GM12878 (cell line): ENCODE measurements at regions not wholly inside any gene's neighbourhood (a gene's known extent, or its start where the extent isn't known, plus 50 kb on each side); places are given as distances from the start of the nearest gene placed in this dataset.

ENCODE experiments used
- ATAC-seq: fragments of 200-7000 bp; cut with Tn5 transposase; 3 replicates; pipeline ENCODE4 v1.9.1; 2020; ENCODE audit warnings: mild to moderate bottlenecking, moderate library complexity
- BruUV-seq: library from RNA; stranded (reverse); fragments of 400-500 nt; replicated peaks from 2 replicates; lab custom pipeline; 2021; lab: Mats Ljungman, UMichigan
- CTCF ChIA-PET: fragments of 300-600 bp; sonication (Branson Sonifier 250); formaldehyde crosslinking; extraction: SDS; loops from one replicate; lab custom pipeline; 2021; ENCODE audit warnings: inconsistent platforms; lab: Yijun Ruan, JAX
- POLR2A ChIA-PET: fragments of 350-600 bp; formaldehyde crosslinking; extraction: SDS; loops from one replicate; lab custom pipeline; 2021; ENCODE audit warnings: inconsistent platforms; lab: Charles Lee
- RAD21 ChIA-PET: fragments of 300-600 bp; sonication (Branson Sonifier 250); formaldehyde crosslinking; loops from one replicate; lab custom pipeline; 2023; ENCODE audit warnings: antibody characterized with exemption; ENCODE audit not compliant: unreplicated experiment; lab: Charles Lee
- SMC1A ChIA-PET: fragments of 300-600 bp; sonication (Branson Sonifier 250); formaldehyde crosslinking; loops from one replicate; lab custom pipeline; 2023; ENCODE audit not compliant: unreplicated experiment, uncharacterized antibody; lab: Charles Lee
- DNase-seq: peaks from one replicate; pipeline ENCODE4 v3.0.0-alpha.2; 2011; ENCODE audit warnings: low read depth, low spot score
- FAIRE-seq: peaks from 3 replicates; lab custom pipeline; 2011; peaks lifted over from hg19 to GRCh38; lab: Jason Lieb, UNC
- H2AFZ ChIP-seq: 2 replicates; pipeline ENCODE4 v1.6.0; 2011; ENCODE audit warnings: low read depth, low read length, control low read depth; ENCODE audit not compliant: control insufficient read depth
- H3K27ac ChIP-seq: 2 replicates; pipeline ENCODE4 v1.5.1; 2011; ENCODE audit warnings: control low read depth; ENCODE audit not compliant: control insufficient read depth, insufficient read depth
- H3K27me3 ChIP-seq, 2 experiments: replicated peaks in 1 of 2; 2 replicates each; pipeline versions ENCODE4 v1.6.0 to v1.6.1; 2011; ENCODE audit warnings: low read length in 1 of 2; ENCODE audit not compliant: control insufficient read depth in 2 of 2, insufficient read depth in 2 of 2
- H3K36me3 ChIP-seq, 2 experiments: 2 replicates each; pipeline ENCODE4 v1.5.1; 2011; ENCODE audit warnings: low read length in 1 of 2; ENCODE audit not compliant: control insufficient read depth in 2 of 2, insufficient read depth in 2 of 2
- H3K4me1 ChIP-seq: 2 replicates; pipeline ENCODE4 v1.6.1; 2011; ENCODE audit warnings: mild to moderate bottlenecking, low read length, moderate library complexity, mixed read lengths; ENCODE audit not compliant: control insufficient read depth, insufficient read depth
- H3K4me2 ChIP-seq: 2 replicates; pipeline ENCODE4 v1.6.0; 2011; ENCODE audit warnings: control low read depth; ENCODE audit not compliant: control insufficient read depth, insufficient read depth
- H3K4me3 ChIP-seq: fragments of 200-600 bp; sonication (generic); 2 replicates; pipeline ENCODE4 v1.5.1; 2016
- H3K79me2 ChIP-seq: 2 replicates; pipeline ENCODE4 v1.6.0; 2011; ENCODE audit warnings: low read length; ENCODE audit not compliant: control insufficient read depth, insufficient read depth
- H3K9ac ChIP-seq: 2 replicates; pipeline ENCODE4 v1.8.0; 2011; ENCODE audit warnings: low read length, control low read depth, mixed read lengths; ENCODE audit not compliant: control insufficient read depth, insufficient read depth
- H3K9me3 ChIP-seq: replicated peaks from 3 replicates; pipeline ENCODE4 v1.5.1; 2011; ENCODE audit warnings: mild to moderate bottlenecking, low read length; ENCODE audit not compliant: control insufficient read depth, insufficient read depth
- H4K20me1 ChIP-seq: 2 replicates; pipeline ENCODE4 v1.6.0; 2011; ENCODE audit not compliant: control insufficient read depth, insufficient read depth
- ATF2 ChIP-seq: IDR thresholded peaks from 2 replicates; pipeline ENCODE4 v1.6.1; 2012; ENCODE audit warnings: low read length, inconsistent platforms
- BCLAF1 ChIP-seq: fragments of 450-650 bp; IDR thresholded peaks from 2 replicates; pipeline ENCODE4 v1.6.1; 2017; ENCODE audit warnings: antibody characterized with exemption, mild to moderate bottlenecking, moderate library complexity
- MEF2A ChIP-seq: IDR thresholded peaks from 2 replicates; pipeline ENCODE4 v1.6.1; 2011; ENCODE audit warnings: low read depth, mild to moderate bottlenecking, low read length, moderate library complexity; ENCODE audit not compliant: insufficient read depth
- NRF1 ChIP-seq: conservative IDR thresholded peaks from 2 replicates; pipeline ENCODE4 v1.6.1; 2011; ENCODE audit warnings: mild to moderate bottlenecking, low read depth, low read length, improper control_type of control experiment
- ZBTB40 ChIP-seq: fragments of 450-650 bp; IDR thresholded peaks from 2 replicates; pipeline ENCODE4 v1.6.1; 2016; ENCODE audit warnings: mild to moderate bottlenecking, moderate library complexity, borderline replicate concordance
- WGBS: methylation state at CpG from one replicate; pipeline ENCODE4 v1.1.6; 2016; ENCODE audit warnings: low lambda C conversion rate; ENCODE audit not compliant: insufficient replicate concordance, insufficient coverage; ENCODE audit errors: missing lambda C conversion rate; 5-methylcytosine and 5-hydroxymethylcytosine counted together
- in situ Hi-C: fragments of 300-500 bp; cut with MboI; formaldehyde crosslinking; loops from 9 replicates; pipeline ENCODE4 v1.14.3; 2018; ENCODE audit warnings: mixed read lengths
- intact Hi-C: fragments of 100-400 bp; cut with micrococcal nuclease; formaldehyde crosslinking; loops from one replicate; pipeline ENCODE4 v1.14.2; 2022; ENCODE audit not compliant: unreplicated experiment

- CTCF ChIA-PET = interaction anchor here (0.7 kb wide), 1 partner anchor 13 kb away, joined by 3 read pairs; no protein-coding TSS in a partner anchor
- no peaks in the 10 kb centered on the region for H3K36me3 ChIP-seq
- ATAC-seq (no peak), FAIRE-seq (no peak), DNase-seq (no peak)
- H3K27me3 ChIP-seq = peaks cover 0 to 6% of the 10 kb centered on the region in 2 experiments; a peak in 1 of 4 replicates
- intact Hi-C loops = no loop called here
- no peak overlapping the region for H3K9ac ChIP-seq
- no TSS peak for BruUV-seq
- no peak overlapping the region for H3K4me2 ChIP-seq
- no peak overlapping the region for H2AFZ ChIP-seq
- POLR2A ChIA-PET = no interaction called here
- SMC1A ChIA-PET = no interaction called here
- H3K9me3 ChIP-seq = no peaks in the 10 kb centered on the region; the same call in 2 of the 3 replicates
- in situ Hi-C loops = no loop called here
- H3K27ac ChIP-seq = no peak overlapping the region
- no peaks in the 10 kb centered on the region for H4K20me1 ChIP-seq
- 27% methylated on average over 3 of the region's 3 CpGs for WGBS
- RAD21 ChIA-PET = no interaction called here
- no peak overlapping the region for H3K4me3 ChIP-seq
- TF ChIP-seq ATF2 (no peak), BCLAF1 (no peak), MEF2A (no peak), ZBTB40 (no peak), NRF1 (no peak)
- H3K79me2 ChIP-seq = no peaks in the 10 kb centered on the region
- H3K4me1 ChIP-seq = no peaks in the 10 kb centered on the region
These were observed 255.4 kb downstream of the TJP1 start for GRCh38 chr15:29566914-29567313.
